HG03378 (cell line): ENCODE measurements at regions not wholly inside any gene's neighbourhood (a gene's known extent, or its start where the extent isn't known, plus 50 kb on each side); places are given as distances from the start of the nearest gene placed in this dataset.

Experiments used
- ATAC-seq: cut with Tn5 transposase; IDR thresholded peaks from one replicate; pipeline ENCODE4 v1.9.1; 2021; ENCODE audit warnings: mild to moderate bottlenecking, moderate library complexity; ENCODE audit not compliant: unreplicated experiment

DNA sequence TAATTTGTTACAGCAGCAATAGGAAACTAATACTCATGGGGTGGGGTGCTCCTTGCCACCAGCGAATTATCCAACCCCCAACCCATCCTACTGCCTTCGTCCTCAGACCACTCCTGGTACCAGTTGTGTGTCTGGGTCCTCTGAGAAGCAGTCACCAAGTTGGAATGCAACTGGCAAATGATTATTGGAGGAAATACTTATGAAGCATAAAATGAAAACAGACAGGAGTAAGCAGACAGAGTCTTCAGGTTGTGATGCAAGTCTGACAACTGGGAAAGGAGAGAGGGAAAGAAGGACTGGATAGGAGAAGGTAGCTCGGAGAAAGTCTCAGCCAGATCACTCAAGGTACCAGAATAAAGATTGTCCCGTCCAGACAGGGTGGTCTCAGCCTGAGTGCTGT lies 181.1 kb upstream of the ARID2 start:
- no peak for ATAC-seq

DNA sequence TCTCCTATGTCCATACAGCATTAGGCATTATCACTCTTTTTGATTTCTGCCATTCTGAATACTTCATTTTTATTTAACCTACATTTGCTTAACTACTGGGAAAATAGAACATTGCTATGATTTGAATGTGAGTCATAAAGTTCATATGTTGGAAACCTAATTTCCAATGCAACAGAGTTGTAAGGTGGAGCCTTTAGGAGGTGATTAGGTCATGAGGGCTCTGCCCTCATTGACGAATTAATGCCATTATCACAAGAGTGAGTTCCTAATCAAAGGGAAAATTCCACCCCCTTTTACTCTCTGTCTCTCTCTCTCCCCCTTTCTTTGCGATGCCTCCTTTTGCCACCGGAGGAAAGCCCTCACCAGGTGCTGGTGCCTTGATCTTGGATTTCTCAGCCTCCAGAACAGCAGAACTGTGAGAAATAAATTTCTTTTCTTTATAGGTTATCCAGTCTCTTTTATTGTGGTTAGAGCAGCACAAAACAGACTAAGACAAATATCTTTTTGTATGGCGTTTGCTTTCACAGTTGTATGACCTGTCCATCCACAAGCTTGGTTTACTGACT lies 180.1 kb upstream of the ARID2 start:
- no peak for ATAC-seq

DNA sequence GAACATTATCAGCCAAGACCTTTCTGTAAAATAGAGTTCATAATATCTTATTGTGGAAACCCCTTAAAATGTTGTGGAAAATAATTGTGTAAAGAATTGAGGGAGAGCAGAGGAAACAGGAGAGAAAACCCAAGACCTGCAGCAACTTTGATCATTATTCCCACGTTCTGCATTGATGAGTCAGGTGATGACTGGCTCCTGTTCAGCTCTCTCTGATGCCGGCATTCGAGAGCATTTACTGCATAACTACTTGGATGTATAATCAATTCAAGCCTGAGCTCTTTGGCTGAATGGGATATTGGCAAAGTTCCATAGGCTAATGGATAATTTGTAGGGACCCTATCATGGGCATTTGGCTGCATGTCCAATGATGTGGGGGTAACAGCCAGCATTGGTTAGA lies 176.3 kb upstream of the ARID2 start:
- no peak for ATAC-seq

DNA sequence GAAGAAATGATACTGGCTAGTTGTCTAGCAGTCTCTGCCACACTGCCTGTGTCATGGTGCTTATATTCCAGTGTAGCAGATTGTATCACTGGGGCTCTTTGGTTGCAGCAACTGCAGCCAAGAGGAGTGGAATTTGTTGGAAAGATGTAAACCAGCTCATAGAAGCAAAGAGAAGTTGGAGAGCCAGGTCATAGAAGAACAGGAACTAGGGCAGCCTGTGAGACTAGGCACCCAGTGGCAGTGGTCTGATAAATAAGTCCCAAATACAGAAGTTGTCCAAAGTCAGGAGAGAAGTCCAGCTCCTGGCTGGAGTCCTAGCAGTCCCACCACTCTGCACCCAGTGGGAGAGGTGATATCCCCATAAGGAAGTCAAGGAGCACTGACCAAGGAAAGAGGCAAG lies 172.5 kb upstream of the ARID2 start:
- ATAC-seq = no peak

DNA sequence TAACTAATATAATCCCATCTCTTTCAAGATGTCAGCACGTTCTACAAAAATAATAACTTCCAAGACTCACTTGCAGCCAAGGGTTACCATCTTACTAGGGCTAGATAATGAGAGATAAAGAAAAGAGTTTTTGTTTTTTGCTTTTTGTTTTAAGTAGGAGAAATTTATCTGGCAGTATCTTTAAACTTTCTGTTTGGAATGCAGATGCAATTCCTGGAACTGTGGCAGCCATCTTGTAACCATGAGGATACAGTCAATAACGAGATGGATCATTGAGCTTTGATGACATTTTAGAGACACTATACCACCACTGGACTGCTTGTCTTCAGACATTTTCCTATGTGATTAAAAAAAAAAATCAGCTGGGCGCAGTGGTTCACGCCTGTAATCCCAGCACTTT lies 171.2 kb upstream of the ARID2 start:
- no peak for ATAC-seq

DNA sequence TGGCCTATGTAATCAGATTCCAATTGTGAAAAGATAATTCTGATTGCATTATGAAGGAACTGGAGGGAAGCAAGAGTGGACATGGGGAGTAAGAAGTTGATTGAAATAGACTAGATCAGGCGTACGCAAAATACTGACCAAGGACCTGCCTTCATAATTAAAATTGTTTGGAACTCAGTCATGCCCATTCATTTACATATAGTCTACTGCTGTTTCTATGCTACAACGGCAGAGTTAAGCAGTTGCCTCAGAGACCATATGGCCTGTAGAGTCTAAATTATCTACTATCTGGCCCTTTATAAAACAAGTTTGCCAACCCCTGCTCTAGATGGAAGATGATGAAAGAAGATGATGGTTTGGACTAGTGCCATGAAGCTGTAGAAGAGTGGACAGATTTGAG lies 170.0 kb upstream of the ARID2 start:
- no peak for ATAC-seq

DNA sequence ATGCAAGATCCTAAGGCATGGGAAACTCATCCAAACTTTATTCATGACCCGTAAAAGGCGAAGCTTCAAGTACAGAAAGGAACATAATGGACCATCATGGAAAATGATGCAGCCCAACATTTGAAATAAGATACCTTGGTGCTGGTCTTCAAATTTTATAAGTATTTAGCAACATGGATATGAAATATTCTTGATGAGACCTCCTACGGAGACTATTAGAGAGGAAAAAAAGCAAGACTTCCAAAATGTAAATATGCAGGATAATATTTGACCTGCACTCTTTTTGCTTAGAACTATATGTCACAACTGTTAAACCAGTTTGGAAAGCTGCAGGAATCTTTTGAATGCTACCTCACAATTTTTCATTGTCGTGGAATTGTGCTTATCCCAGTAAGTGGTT lies 168.8 kb upstream of the ARID2 start:
- ATAC-seq = no peak

DNA sequence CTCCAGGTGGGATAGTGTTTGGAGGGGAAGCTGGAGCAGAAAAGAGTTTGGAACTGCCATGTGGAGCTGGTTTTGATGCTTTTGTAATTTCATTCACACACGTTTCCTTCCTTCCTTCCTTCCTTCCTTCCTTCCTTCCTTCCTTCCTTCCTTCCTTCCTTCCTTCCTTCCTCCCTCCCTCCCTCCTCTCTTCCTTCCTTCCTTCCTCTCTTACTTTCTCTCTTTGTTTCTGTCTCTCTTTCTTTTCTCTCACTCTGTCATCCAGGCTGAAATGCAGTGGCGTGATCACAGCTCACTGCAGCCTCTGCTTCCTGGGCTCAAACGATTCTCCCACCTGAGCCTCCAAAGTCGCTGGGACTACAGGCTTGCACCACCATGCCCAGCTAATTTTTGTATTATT lies 168.0 kb upstream of the ARID2 start:
- no peak for ATAC-seq

DNA sequence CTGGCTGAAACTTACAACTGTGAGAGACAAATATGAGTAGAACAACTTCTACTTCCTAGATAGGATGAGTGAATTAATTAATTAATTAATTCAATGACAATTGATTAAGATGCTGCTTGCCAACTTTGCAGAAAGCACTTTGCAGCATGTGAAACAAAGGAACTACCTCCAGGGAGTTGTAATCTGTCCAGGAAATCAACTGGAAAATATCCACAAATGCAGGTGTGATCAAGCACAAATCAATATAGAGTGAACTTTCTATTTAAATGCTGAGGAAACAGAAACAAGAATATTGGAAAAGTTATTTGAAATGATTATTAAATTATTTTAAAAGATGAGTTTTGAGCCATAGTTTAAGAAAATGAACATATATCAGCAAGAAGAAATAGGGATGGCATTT lies 163.9 kb upstream of the ARID2 start:
- ATAC-seq = no peak

DNA sequence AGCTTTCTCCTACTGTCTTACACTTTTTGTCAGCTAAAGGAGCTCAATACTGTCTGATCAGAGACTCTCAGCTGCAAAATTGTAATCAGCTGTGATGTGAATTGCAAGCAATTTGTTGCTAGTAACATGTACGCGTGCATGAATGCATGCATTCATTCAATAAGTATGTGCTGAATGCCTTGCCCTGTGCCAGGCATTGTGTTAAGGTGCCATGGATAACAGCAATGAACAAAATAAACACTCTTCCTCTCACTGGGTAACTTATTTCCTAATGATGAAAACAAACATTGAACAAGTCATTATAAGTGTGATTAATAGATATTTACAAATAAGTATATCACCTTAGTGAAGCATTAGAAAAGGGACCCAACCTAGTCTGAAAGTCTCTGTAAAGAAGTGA lies 163.2 kb upstream of the ARID2 start:
- ATAC-seq = no peak

DNA sequence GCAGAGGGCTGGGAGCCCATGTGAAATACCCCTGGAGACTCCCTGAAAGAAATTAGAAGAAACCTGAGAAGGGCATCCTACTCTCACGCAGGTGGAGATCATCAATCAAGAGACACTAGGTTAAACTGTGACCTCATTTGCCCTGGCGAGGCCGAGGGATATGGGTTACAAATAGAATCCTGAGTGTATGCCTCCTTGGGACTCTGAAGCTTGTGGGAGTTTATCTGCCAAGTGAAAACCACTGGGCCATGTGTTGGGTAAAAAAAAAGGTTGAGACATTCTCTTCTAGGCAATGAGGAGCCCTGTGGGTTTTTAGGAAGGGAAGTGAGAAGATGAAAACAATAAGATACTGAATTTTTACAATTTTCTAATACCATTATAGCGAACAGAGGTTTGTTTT lies 160.7 kb upstream of the ARID2 start:
- no peak for ATAC-seq

DNA sequence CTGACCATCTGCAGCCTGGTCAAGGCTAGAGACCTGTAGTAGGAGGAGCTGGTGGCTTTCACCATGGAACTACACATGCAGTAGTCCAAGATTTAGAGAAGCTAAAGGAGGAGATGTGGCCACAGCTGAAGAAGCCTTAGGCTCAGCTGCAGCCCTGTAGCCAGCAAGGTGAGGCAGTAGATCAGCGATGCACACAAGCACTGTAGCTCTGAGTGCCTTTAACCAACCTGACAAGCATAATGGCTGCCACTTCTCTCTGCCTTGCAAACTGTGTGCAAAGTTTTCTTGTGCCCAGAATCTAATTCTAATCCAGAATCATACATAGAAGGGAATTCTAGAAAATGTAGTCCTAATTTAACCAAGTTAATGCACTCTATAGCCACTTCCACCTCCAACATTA lies 159.0 kb upstream of the ARID2 start:
- ATAC-seq = no peak

DNA sequence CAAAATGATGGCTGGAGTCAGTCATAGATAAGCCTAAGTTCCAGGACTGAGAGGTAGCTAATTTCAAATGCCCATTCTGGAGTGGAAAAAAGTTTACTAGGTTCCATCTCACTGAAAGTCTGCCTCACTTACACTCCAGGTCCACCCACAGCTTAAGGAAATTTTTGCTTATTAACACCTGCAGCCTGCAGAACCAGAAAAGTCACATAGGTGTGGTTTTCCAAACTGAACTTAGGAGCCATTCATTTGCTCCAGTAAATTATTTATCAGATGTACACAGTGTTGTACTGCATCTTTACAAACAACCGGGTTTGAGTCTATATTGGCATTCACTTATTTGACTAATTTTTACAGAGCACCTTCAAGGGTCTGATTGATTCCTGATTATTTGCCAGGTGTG lies 157.4 kb upstream of the ARID2 start:
- no peak for ATAC-seq

DNA sequence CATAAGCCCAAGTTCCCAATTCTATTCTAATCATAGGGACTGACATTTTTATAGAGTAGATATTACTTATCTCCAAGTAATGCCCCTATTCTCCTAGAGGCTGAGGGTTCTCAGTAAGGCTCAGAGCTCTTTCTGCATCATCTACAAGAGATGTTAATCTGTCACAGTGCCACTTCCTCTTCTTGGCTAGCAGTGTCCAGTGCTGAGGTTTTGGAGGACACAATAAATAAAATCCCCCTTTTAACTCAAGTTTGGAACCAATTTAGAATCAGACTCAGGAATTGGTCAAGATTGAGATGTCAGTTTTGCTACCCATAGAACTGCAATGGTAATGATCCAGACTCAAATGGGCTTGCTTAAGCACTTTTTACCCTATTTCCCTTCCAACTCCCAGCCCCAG lies 154.1 kb upstream of the ARID2 start:
- peak; percentile 48 for ATAC-seq

DNA sequence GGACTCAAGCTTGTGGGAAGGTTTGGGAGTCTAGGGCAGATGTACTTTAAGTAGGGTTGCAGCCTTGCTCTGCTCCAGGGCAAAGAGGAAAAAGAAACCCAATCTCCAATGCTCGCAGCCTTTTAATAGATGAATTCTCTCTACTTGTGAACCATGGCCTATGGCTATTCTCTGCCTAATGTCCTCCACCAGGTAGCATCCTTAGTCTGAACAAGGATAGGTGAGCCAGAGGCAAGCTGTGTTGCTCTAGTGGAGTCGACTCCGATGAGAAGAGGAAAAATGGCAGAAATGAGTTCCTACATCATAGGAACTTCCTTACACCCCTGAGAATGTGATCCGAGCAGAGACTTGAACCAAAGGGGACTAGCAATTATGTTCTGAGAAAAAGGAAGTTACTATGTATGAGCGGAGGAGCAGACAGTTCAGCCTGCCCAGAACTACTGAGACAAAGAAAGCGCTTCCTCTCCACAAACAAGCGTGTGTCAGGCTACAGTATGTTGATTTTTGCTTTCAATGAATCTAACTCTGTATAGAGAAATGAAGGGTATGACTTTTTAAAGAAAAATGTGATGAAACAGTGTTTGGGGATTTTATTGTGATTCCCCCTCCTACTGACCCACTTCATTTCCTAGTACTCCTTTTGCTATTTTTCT lies 153.6 kb upstream of the ARID2 start:
- peak; percentile 62 for ATAC-seq

DNA sequence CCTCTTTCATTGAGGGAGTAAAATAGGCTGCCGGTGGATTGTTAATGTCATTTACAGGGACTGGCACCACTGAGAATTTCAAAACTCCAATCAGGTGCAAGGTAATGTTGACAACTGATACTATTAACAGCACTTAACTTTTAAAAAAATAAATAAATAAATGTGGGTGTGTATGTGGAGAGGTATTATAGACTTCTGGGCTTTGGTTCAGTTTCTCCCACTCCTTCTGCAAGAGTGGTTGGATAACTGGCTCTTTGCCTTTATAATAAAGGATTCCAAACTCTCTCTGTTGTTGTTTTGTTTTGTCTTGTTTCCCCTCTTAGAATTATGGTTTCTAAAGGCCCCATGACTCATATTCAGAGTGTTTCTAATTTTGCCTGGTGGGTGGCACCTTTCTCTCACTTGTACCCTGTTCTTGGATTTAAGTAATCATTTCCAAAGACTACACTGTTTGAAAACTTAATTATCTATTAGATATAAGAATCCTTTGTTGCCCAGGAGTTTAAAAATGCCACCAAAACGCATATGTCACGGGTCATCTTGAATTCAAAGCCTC lies 151.6 kb upstream of the ARID2 start:
- ATAC-seq = peak; percentile 52

DNA sequence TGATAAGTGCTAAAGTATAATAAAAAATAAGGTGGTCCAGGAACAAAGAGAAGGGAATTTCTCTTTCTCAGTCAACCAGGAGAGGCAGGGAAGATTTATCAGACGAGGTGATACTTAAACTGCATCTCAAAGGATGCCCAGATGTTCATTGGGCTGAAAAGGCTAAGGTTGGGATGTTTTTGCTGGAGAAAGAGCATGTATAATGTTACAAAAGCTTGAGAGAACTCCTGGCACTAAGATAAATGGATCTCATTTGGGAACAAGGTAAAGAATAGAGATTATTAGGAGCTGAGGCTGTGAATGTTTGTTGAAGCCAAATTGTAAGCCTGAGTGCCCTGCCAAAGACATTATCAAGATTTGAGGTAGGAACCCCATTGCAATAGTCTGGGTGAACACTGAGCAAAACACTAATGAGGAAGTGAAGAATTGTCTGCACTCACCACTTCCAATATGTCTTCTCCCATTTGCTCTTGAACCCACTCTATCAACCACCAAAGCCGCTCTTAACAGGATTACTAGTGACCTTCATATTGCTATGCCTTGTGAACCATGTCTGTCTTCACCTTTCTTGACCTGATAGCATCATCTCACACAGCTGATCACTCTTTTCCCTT lies 149.0 kb upstream of the ARID2 start:
- ATAC-seq = no peak

DNA sequence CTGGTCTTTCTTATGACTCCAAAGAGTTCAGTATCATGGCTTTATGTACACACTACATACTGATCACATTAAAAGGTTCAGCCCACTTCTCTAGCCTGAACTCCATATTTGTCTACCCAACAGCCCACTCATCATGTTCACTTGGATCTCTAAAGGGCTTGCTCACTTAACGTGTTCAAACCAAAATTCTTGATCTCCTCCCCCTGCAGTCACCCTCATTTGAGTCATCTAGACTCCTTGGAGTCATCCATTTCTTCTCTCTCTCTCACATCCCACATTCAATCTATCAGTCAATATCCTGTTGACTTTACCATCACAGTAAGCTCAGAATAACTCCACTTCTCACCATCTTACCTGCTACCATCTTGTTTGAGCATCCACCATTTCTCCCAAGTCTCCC lies 148.4 kb upstream of the ARID2 start:
- ATAC-seq = no peak

DNA sequence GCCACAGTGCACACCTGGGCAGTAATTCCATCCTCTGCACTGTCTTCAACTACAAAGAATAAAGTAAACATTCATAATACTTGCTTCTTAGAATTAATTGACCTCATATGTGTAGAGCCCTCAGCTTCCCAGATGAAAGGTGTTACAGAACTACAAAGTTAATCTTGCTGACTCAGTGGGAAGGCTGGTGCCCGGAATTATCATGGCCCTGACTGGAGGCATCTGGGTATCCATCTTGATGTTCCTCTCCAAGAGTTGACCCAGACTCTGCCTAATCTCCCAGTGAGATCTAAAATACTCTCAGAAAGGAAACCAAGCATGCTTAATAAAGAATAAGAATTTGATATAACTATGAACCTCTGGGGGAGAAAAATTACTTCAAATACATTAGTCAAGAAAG lies 147.0 kb upstream of the ARID2 start:
- no peak for ATAC-seq

DNA sequence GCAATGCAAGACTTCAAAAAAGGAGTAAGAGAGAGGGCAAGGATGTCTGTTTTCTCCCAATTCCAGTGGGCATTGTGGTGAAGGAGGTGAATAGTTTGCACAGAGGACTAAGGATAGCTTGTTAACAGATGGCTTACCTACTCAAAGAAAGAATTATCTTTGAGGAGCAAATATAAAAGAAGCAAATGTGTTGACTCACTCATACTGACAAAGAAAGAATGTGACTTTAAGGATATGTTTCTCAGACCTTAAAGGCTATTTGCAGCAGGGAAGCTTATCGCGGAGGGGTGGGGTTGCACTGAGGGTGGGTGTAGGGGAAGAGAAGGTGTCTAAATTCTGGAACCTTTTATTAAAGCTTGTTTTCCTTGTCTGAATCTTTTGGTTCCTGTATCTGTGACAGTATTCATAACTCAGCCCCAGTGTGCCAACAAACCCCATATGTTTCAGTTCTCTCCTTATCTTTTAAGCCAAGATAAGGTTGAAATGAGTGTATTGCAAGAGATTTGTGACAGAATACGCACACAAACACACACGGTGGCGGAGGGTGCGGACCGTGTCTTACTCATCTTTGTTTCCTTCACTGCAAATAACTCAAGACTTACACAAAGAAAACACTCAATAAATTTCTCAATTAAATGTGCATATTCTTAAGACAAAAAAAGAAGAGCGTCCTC lies 146.4 kb upstream of the ARID2 start:
- ATAC-seq = no peak

DNA sequence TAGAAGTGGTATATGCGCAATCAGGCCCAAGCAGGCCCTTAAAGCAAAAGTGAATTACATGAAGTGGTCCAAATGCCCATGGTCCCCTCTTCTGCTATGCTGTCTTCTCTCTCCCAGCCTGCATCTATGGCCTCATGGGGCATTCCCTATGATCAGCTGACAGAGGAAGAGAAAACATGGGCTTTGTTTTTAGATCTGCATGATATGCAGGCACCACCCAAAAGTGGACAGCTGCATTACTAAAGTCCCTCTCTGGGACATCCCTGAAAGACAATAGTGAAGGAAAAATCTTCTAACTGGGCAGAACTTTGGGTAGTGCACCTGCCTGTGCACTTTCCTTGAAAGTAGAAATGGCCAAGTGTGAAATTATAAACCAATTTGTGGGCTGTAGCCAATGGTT lies 145.2 kb upstream of the ARID2 start:
- no peak for ATAC-seq
